Muscle layer of colon (tissue), 2 donors: ENCODE measurements at regions not wholly inside any gene's neighbourhood (a gene's known extent, or its start where the extent isn't known, plus 50 kb on each side); places are given as distances from the start of the nearest gene placed in this dataset.
"Not testable (repeated sequence)": the region's sequence is repeated elsewhere in the genome, so short reads cannot be mapped to it uniquely, and the experiment has no call there.

Source experiments
- H3K27ac ChIP-seq: one replicate; pipeline ENCODE4 v1.7.0; 2013; ENCODE audit warnings: low read depth, mild to moderate bottlenecking, low read length, moderate library complexity
- H3K27me3 ChIP-seq, 2 donors: one replicate each; pipeline ENCODE4 v1.7.0; 2013; ENCODE audit warnings: low read length in 2 of 2, mild to moderate bottlenecking in 2 of 2; ENCODE audit not compliant: insufficient read depth in 2 of 2, control insufficient read depth in 1 of 2
- H3K36me3 ChIP-seq: one replicate; pipeline ENCODE4 v1.7.0; 2013; ENCODE audit warnings: mild to moderate bottlenecking, low read length; ENCODE audit not compliant: insufficient read depth
- H3K4me1 ChIP-seq: one replicate; pipeline ENCODE4 v1.7.0; 2013; ENCODE audit warnings: mild to moderate bottlenecking, low read length; ENCODE audit not compliant: insufficient read depth
- H3K4me3 ChIP-seq, 2 donors: one replicate each; pipeline ENCODE4 v1.7.0; 2013; ENCODE audit warnings: low read length in 2 of 2, low read depth in 1 of 2, mild to moderate bottlenecking in 1 of 2, moderate library complexity in 1 of 2
- H3K9ac ChIP-seq: one replicate; pipeline ENCODE4 v1.7.0; 2013; ENCODE audit warnings: low read length
- H3K9me3 ChIP-seq: one replicate; pipeline ENCODE4 v1.7.0; 2013; ENCODE audit warnings: mild to moderate bottlenecking, low read length
- donor health status: abdominal sarcoma.
- donor health status: Adenocarcinoma of cecum.

- Histone ChIP-seq H3K27me3 (no peaks in the 10 kb centered on the region), H3K4me3 (no peak overlapping the region)
These were observed 71.3 kb upstream of the MCHR2 start for GRCh38 chr6:100065348-100065747.

GRCh38 chr6:100062621-100063020 is 68.6 kb upstream of the MCHR2 start:
- no peaks in the 10 kb centered on the region for H3K27me3 ChIP-seq
- H3K9me3 ChIP-seq, result no peaks in the 10 kb centered on the region
- H3K9ac ChIP-seq, result no peak overlapping the region
- H3K4me1 ChIP-seq, result no peaks in the 10 kb centered on the region
- no peak overlapping the region for H3K27ac ChIP-seq
- no peaks in the 10 kb centered on the region for H3K36me3 ChIP-seq
- H3K4me3 ChIP-seq, result no peak overlapping the region

More at GRCh38 chr6:100065348-100065747, 71.3 kb upstream of the MCHR2 start:
- H3K9me3 ChIP-seq, result no peaks in the 10 kb centered on the region
- H3K36me3 ChIP-seq, result no peaks in the 10 kb centered on the region
- no peak overlapping the region for H3K27ac ChIP-seq
- no peaks in the 10 kb centered on the region for H3K4me1 ChIP-seq
- no peak overlapping the region for H3K9ac ChIP-seq

GRCh38 chr6:100057941-100058340 is 63.9 kb upstream of the MCHR2 start:
- Histone ChIP-seq H3K27me3 (no peaks in the 10 kb centered on the region), H3K36me3 (no peaks in the 10 kb centered on the region), H3K27ac (no peak overlapping the region), H3K4me3 (no peak overlapping the region), H3K9me3 (no peaks in the 10 kb centered on the region), H3K9ac (no peak overlapping the region), H3K4me1 (no peaks in the 10 kb centered on the region)

- no peaks in the 10 kb centered on the region for H3K27me3 ChIP-seq
- no peak overlapping the region for H3K27ac ChIP-seq
- no peaks in the 10 kb centered on the region for H3K36me3 ChIP-seq
- H3K4me3 ChIP-seq, result no peak overlapping the region
- H3K9me3 ChIP-seq, result no peaks in the 10 kb centered on the region
- H3K4me1 ChIP-seq, result no peaks in the 10 kb centered on the region
- H3K9ac ChIP-seq, result no peak overlapping the region
These were observed 56.5 kb upstream of the MCHR2 start for GRCh38 chr6:100050550-100050949.

GRCh38 chr6:100043961-100044360 is 49.9 kb upstream of the MCHR2 start:
- not testable (repeated sequence) for H3K36me3 ChIP-seq, H3K9ac ChIP-seq, H3K27ac ChIP-seq, H3K27me3 ChIP-seq, H3K4me1 ChIP-seq, H3K9me3 ChIP-seq, H3K4me3 ChIP-seq
